HFF-Myc (cell line): ENCODE measurements at regions not wholly inside any gene's neighbourhood (a gene's known extent, or its start where the extent isn't known, plus 50 kb on each side); places are given as distances from the start of the nearest gene placed in this dataset.

ENCODE experiments used
- DNase-seq: peaks from one replicate; pipeline ENCODE4 v3.0.0-alpha.2; 2011; ENCODE audit warnings: low read depth; ENCODE audit errors: extremely low read depth
- H3K4me3 ChIP-seq: replicated peaks from 2 replicates; pipeline ENCODE4 v1.5.1; 2011; ENCODE audit warnings: low read depth, mild to moderate bottlenecking, control low read depth, low read length
- CTCF ChIP-seq: IDR thresholded peaks from 2 replicates; pipeline ENCODE4 v1.5.1; 2012; ENCODE audit warnings: mild to moderate bottlenecking, low read depth, low read length, control low read depth; ENCODE audit errors: missing control alignments

DNA sequence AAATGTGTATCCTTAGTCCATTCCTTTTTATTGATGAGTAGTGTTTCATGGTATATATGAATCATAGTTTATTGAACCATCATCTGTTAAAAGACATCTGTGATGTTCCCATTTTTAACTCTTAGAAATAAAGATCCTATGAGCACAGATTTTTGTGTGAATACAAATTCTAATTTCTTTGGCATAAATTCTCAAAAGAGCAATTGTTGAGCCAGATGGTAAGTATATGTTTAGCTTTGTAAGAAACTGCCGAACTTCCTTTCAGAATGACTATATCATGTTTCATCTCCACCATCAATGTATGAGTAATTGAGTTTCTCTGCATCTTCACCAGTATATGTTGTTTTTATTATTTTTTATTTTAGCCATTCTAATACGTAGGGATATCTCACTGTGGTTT, 526.4 kb downstream of the CDH10 start:
- no peak for TF ChIP-seq CTCF
- no peak for DNase-seq
- no peak overlapping the region for H3K4me3 ChIP-seq

DNA sequence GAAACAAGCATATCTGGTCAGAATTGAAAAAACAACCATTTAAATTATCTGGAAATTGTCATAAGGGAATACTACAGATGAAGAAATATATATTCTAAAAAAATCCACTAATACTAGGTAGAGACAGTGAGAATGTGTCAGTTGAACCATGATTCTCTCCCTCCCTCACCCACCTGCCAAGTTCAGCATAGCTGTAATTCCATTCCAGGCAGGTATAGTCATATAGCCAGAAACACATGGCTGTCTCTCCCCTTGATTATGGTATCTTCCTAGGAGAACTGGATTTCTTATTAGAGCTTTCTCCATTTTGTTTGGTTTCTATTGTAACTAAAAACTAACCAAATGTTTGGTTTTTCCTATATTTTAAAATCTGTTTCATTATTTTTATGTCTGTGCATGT, 509.2 kb downstream of the CDH10 start:
- no peak for TF ChIP-seq CTCF
- H3K4me3 ChIP-seq, result no peak overlapping the region
- DNase-seq, result no peak

DNA sequence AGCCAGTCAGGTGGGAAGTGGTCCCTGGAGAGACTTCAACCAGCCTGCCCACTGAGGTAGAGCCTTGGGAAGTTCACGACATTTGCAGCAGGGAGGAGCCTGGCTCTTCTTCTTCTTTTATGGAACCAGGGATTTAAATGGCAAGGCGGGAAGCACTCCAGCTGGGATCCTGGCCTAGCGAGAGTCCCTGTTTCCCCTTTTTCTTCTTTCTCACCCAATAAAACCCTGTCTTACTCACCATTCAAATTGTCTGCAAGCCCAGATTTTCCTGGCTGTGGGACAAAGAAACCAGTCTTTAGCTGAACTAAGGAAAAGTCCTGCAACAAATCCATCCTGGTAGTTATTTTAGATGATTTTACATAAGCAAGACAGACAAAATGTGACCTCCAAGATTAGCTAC, 503.7 kb downstream of the CDH10 start:
- DNase-seq, result no peak
- TF ChIP-seq CTCF, result no peak
- H3K4me3 ChIP-seq, result no peak overlapping the region

- DNase-seq, result no peak
- TF ChIP-seq CTCF, result no peak
- no peak overlapping the region for H3K4me3 ChIP-seq
These were observed 502.4 kb downstream of the CDH10 start for GRCh38 chr5:24142341-24142740.

- no peak for DNase-seq
- no peak overlapping the region for H3K4me3 ChIP-seq
- no peak for TF ChIP-seq CTCF
These were observed 499.0 kb downstream of the CDH10 start for GRCh38 chr5:24145806-24146205.

DNA sequence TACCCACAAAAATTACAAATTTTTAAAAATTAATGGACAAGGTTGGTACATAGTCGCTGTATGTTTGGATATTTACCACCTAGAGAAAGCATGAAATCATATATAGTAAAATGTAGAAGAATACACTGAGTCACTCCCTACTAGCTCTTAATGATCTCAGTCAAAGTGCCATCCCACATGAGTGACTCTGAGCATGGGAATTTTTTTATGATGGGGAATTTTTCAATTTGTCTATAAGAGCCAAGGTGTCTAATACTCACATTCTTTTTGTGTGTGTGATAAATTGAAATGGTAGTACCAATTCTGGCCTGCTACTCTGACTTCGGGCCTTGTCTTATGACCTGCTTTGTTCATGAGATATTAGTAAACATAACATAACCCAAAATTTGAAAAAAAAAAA, 483.2 kb downstream of the CDH10 start:
- no peak for TF ChIP-seq CTCF
- no peak for DNase-seq
- H3K4me3 ChIP-seq, result no peak overlapping the region

GRCh38 chr5:24162343-24162742, 482.4 kb downstream of the CDH10 start:
- no peak for DNase-seq
- no peak overlapping the region for H3K4me3 ChIP-seq
- no peak for TF ChIP-seq CTCF
